Heart left ventricle (tissue), 13 donors: ENCODE measurements at regions not wholly inside any gene's neighbourhood (a gene's known extent, or its start where the extent isn't known, plus 50 kb on each side); places are given as distances from the start of the nearest gene placed in this dataset.

ENCODE experiments used
- POLR2A ChIP-seq, 2 donors: fragments of 450-650 bp; IDR thresholded peaks; one replicate each; pipeline ENCODE4 v1.6.1; 2017; ENCODE audit warnings: antibody characterized with exemption in 2 of 2, mild to moderate bottlenecking in 2 of 2, moderate library complexity in 2 of 2
- TF ChIP-seq, protein P1 (sequence below), 12 donors: fragments of 200-600 bp; sonication (generic) in 4 of 12; IDR thresholded peaks; one replicate each; pipeline versions ENCODE4 v1.5.0 to v1.8.0; 2018 to 2022; ENCODE audit warnings: antibody characterized with exemption in 12 of 12, mild to moderate bottlenecking in 5 of 12
- donor health status: ischemic (EF 13 %, LVEDD 7.1; RV severe dilation, severe dysfunction).
- donor health status: DM: no; HTN: yes; CAD: no.
- donor health status: DM: no; HTN: no; CAD: no.
- donor health status: ischemic (EF 25% LVEDD 6.9; RV normal size, moderate dysfunction).
- donor health status: ischemic (EF 25% LVEDD 5.7; RV mildly dilated, moderate dysfunction).
- donor health status: ischemic (EF 35%, LVEDD 5.7; RV mildly dilated, moderate dysfunction).
- donor health status: nonischemic (EF 11% LVEDD 7.7; RV severe dilation, severe dysfunction).
- donor health status: DM: yes; HTN: yes; CAD: no.
- donor health status: PGD.
- donor health status: ischemic (EF 29% LVEDD 5.4; RV normal size, mild dysfunction).
- donor health status: nonischemic (EF 23%, LVEDD 6.1; RV moderate dilation, normal function).

DNA sequence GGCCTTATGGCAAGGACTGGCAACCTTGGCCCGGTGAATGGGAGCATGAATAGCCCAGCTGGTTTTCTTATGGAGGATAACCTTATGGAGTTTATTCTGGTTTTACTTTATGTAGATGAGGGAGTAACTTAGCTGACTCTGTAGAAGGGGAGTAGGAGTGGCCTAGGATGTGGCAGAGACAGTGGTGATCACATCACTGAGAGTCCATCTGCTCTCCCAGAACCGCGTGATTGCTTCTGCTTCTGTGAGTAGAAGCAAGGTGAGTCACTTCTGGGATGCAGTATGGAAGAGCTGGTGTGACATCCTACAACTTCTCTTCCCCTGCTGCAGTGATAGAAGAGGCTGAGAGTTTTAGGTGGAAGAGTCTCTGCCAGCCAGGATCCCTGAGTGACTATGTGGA is 129.2 kb downstream of the RPS24 start:
- no peak for TF ChIP-seq POLR2A (IDR thresholded peaks at IDR 0.05)
- TF ChIP-seq, protein P1, sequence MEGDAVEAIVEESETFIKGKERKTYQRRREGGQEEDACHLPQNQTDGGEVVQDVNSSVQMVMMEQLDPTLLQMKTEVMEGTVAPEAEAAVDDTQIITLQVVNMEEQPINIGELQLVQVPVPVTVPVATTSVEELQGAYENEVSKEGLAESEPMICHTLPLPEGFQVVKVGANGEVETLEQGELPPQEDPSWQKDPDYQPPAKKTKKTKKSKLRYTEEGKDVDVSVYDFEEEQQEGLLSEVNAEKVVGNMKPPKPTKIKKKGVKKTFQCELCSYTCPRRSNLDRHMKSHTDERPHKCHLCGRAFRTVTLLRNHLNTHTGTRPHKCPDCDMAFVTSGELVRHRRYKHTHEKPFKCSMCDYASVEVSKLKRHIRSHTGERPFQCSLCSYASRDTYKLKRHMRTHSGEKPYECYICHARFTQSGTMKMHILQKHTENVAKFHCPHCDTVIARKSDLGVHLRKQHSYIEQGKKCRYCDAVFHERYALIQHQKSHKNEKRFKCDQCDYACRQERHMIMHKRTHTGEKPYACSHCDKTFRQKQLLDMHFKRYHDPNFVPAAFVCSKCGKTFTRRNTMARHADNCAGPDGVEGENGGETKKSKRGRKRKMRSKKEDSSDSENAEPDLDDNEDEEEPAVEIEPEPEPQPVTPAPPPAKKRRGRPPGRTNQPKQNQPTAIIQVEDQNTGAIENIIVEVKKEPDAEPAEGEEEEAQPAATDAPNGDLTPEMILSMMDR (IDR thresholded peaks at IDR 0.05) = no peak
